ENCODE measurements at regions not wholly inside any gene's neighbourhood (a gene's known extent, or its start where the extent isn't known, plus 50 kb on each side); places are given as distances from the start of the nearest gene placed in this dataset.
"Not testable (repeated sequence)": the region's sequence is repeated elsewhere in the genome, so short reads cannot be mapped to it uniquely, and the experiment has no call there.

- TF ChIP-seq CTCF, POLR2A (IDR thresholded peaks at IDR 0.05): not testable (repeated sequence)
These were observed 248.9 kb upstream of the FAM240B start for GRCh38 chr9:38968651-38969374.

Measured in body of pancreas (tissue), 4 donors.